ENCODE measurements at regions not wholly inside any gene's neighbourhood (a gene's known extent, or its start where the extent isn't known, plus 50 kb on each side); places are given as distances from the start of the nearest gene placed in this dataset.

- TF ChIP-seq POLR2AphosphoS5 (IDR thresholded peaks at IDR 0.05) (no peak), EP300 (IDR thresholded peaks at IDR 0.05) (no peak)
Measured at GRCh38 chr2:8576525-8577167, 105.2 kb upstream of the ID2 start.

Data from esophagus muscularis mucosa (tissue), 3 donors.